ENCODE measurements at regions not wholly inside any gene's neighbourhood (a gene's known extent, or its start where the extent isn't known, plus 50 kb on each side); places are given as distances from the start of the nearest gene placed in this dataset.

- no peaks in the 10 kb centered on the region for H3K9me3 ChIP-seq (ENCODE audit: control insufficient read depth, insufficient read depth, low read length)
- WGBS (ENCODE audit: insufficient coverage): no CpG with 5 or more reads among the region's 3 CpGs
Observed at GRCh38 chr4:139611391-139611790, 54.2 kb upstream of the MGST2 start.

GRCh38 chr4:139609647-139610046 is 53.6 kb upstream of the SETD7 start:
- Histone ChIP-seq H3K4me1 (ENCODE audit: control insufficient read depth, insufficient read depth, low read length) (no peaks in the 10 kb centered on the region), H3K4me3 (ENCODE audit: low read depth, low read length) (no peak overlapping the region), H3K27me3 (ENCODE audit: control insufficient read depth, insufficient read depth, low read length) (no peaks in the 10 kb centered on the region), H3K9me3 (ENCODE audit: control insufficient read depth, insufficient read depth, low read length) (no peaks in the 10 kb centered on the region), H3K27ac (ENCODE audit: low read depth, low read length) (no peak overlapping the region), H3K36me3 (ENCODE audit: control insufficient read depth, insufficient read depth, low read length) (no peaks in the 10 kb centered on the region)
- no peak for DNase-seq (ENCODE audit: low read depth in 4 of 6, low spot score in 6 of 6)

More at GRCh38 chr4:139611391-139611790, 54.2 kb upstream of the MGST2 start:
- no peak for DNase-seq (ENCODE audit: low read depth in 4 of 6, low spot score in 6 of 6)
- Histone ChIP-seq H3K36me3 (ENCODE audit: control insufficient read depth, insufficient read depth, low read length) (no peaks in the 10 kb centered on the region), H3K4me3 (ENCODE audit: low read depth, low read length) (no peak overlapping the region), H3K27me3 (ENCODE audit: control insufficient read depth, insufficient read depth, low read length) (no peaks in the 10 kb centered on the region), H3K27ac (ENCODE audit: low read depth, low read length) (no peak overlapping the region), H3K4me1 (ENCODE audit: control insufficient read depth, insufficient read depth, low read length) (no peaks in the 10 kb centered on the region)

GRCh38 chr4:139607502-139608060 is 51.6 kb upstream of the SETD7 start:
- Histone ChIP-seq H3K9me3 (ENCODE audit: control insufficient read depth, insufficient read depth, low read length) (no peaks in the 10 kb centered on the region), H3K4me1 (ENCODE audit: control insufficient read depth, insufficient read depth, low read length) (no peaks in the 10 kb centered on the region), H3K4me3 (ENCODE audit: low read depth, low read length) (no peak overlapping the region), H3K36me3 (ENCODE audit: control insufficient read depth, insufficient read depth, low read length) (no peaks in the 10 kb centered on the region), H3K27me3 (ENCODE audit: control insufficient read depth, insufficient read depth, low read length) (no peaks in the 10 kb centered on the region), H3K27ac (ENCODE audit: low read depth, low read length) (no peak overlapping the region)
- DNase-seq (ENCODE audit: low read depth in 4 of 6, low spot score in 6 of 6): peak in 1 of 6 donors; percentile 19
- no CpG with 5 or more reads among the region's 3 CpGs for WGBS (ENCODE audit: insufficient coverage)

- H3K9me3 ChIP-seq (ENCODE audit: control insufficient read depth, insufficient read depth, low read length): no peaks in the 10 kb centered on the region
Observed at GRCh38 chr4:139606579-139607501, 50.8 kb upstream of the SETD7 start.

GRCh38 chr4:139606103-139606502 is 50.1 kb upstream of the SETD7 start:
- Histone ChIP-seq H3K4me3 (ENCODE audit: low read depth, low read length) (no peak overlapping the region), H3K27ac (ENCODE audit: low read depth, low read length) (no peak overlapping the region), H3K4me1 (ENCODE audit: control insufficient read depth, insufficient read depth, low read length) (no peaks in the 10 kb centered on the region), H3K36me3 (ENCODE audit: control insufficient read depth, insufficient read depth, low read length) (no peaks in the 10 kb centered on the region), H3K27me3 (ENCODE audit: control insufficient read depth, insufficient read depth, low read length) (no peaks in the 10 kb centered on the region), H3K9me3 (ENCODE audit: control insufficient read depth, insufficient read depth, low read length) (no peaks in the 10 kb centered on the region)
- DNase-seq (ENCODE audit: low read depth in 4 of 6, low spot score in 6 of 6): no peak
- WGBS (ENCODE audit: insufficient coverage): 90% methylated on average over 7 of the region's 8 CpGs

More at GRCh38 chr4:139606579-139607501, 50.8 kb upstream of the SETD7 start:
- 80% methylated on average over 11 of the region's 18 CpGs for WGBS (ENCODE audit: insufficient coverage)
- Histone ChIP-seq H3K27ac (ENCODE audit: low read depth, low read length) (no peak overlapping the region), H3K36me3 (ENCODE audit: control insufficient read depth, insufficient read depth, low read length) (no peaks in the 10 kb centered on the region), H3K27me3 (ENCODE audit: control insufficient read depth, insufficient read depth, low read length) (no peaks in the 10 kb centered on the region), H3K4me3 (ENCODE audit: low read depth, low read length) (no peak overlapping the region), H3K4me1 (ENCODE audit: control insufficient read depth, insufficient read depth, low read length) (no peaks in the 10 kb centered on the region)
- no peak for DNase-seq (ENCODE audit: low read depth in 4 of 6, low spot score in 6 of 6)
